ENCODE measurements at regions not wholly inside any gene's neighbourhood (a gene's known extent, or its start where the extent isn't known, plus 50 kb on each side); places are given as distances from the start of the nearest gene placed in this dataset.

- no peaks in the 10 kb centered on the region for H3K9me3 ChIP-seq (ENCODE audit: low read depth)
- peaks cover 4% of the 10 kb centered on the region for H3K27me3 Mint-ChIP-seq (ENCODE audit: insufficient read depth, low read depth)
- H3K4me1 Mint-ChIP-seq, result no peaks in the 10 kb centered on the region
Measured at GRCh38 chr6:133689863-133690262, 199.1 kb upstream of the TCF21 start.

GRCh38 chr6:133693565-133693964 lies 195.3 kb upstream of the TCF21 start:
- TF ChIP-seq EZH2phosphoT487 (IDR thresholded peaks at IDR 0.05), result no peak
- no peak for TF ChIP-seq EZH2 (IDR thresholded peaks at IDR 0.05)
- TF ChIP-seq CTCF (IDR thresholded peaks at IDR 0.05), result no peak
- no peaks in the 10 kb centered on the region for H3K79me2 ChIP-seq (ENCODE audit: low read depth)
- peaks cover 6% of the 10 kb centered on the region for H3K27me3 Mint-ChIP-seq (ENCODE audit: insufficient read depth, low read depth)
- DNase-seq (ENCODE audit: low spot score), result no peak
- no peaks in the 10 kb centered on the region for H3K36me3 ChIP-seq
- H3F3A ChIP-seq (ENCODE audit: low read depth), result no peaks in the 10 kb centered on the region
- H3K4me3 ChIP-seq, result no peak overlapping the region
- no peaks in the 10 kb centered on the region for H3K27me3 ChIP-seq
- peaks cover 5% of the 10 kb centered on the region for H3K9me3 Mint-ChIP-seq
- H3K4me2 ChIP-seq, result no peak overlapping the region
- no peak overlapping the region for H3K9ac ChIP-seq
- no peaks in the 10 kb centered on the region for H3K36me3 Mint-ChIP-seq
- H3K4me1 Mint-ChIP-seq, result no peaks in the 10 kb centered on the region
- no peaks in the 10 kb centered on the region for H3K4me1 ChIP-seq
- H3K9me3 ChIP-seq (ENCODE audit: low read depth), result no peaks in the 10 kb centered on the region
- no peak overlapping the region for H2AFZ ChIP-seq (replicated peaks)
- H4K20me1 ChIP-seq (ENCODE audit: low read depth), result no peaks in the 10 kb centered on the region
- no peak overlapping the region for H3K27ac ChIP-seq
- H3K4me3 Mint-ChIP-seq, result no peak overlapping the region
- no peak overlapping the region for H3K27ac Mint-ChIP-seq

More at GRCh38 chr6:133689863-133690262, 199.1 kb upstream of the TCF21 start:
- Histone ChIP-seq H4K20me1 (ENCODE audit: low read depth) (no peaks in the 10 kb centered on the region), H3K4me3 (no peak overlapping the region), H2AFZ (replicated peaks) (no peak overlapping the region), H3K4me2 (no peak overlapping the region), H3K79me2 (ENCODE audit: low read depth) (no peaks in the 10 kb centered on the region), H3K27me3 (no peaks in the 10 kb centered on the region), H3K9ac (no peak overlapping the region), H3K4me1 (no peaks in the 10 kb centered on the region), H3K27ac (no peak overlapping the region), H3K36me3 (no peaks in the 10 kb centered on the region), H3F3A (ENCODE audit: low read depth) (no peaks in the 10 kb centered on the region)
- no peaks in the 10 kb centered on the region for H3K36me3 Mint-ChIP-seq
- no peak for TF ChIP-seq EZH2phosphoT487 (IDR thresholded peaks at IDR 0.05)
- no peak for TF ChIP-seq EZH2 (IDR thresholded peaks at IDR 0.05)
- TF ChIP-seq CTCF (IDR thresholded peaks at IDR 0.05), result no peak
- no peak overlapping the region for H3K4me3 Mint-ChIP-seq
- peaks cover 5% of the 10 kb centered on the region for H3K9me3 Mint-ChIP-seq
- H3K27ac Mint-ChIP-seq, result no peak overlapping the region
- DNase-seq (ENCODE audit: low spot score), result no peak

- Histone ChIP-seq H3K4me1 (no peaks in the 10 kb centered on the region), H3K27me3 (no peaks in the 10 kb centered on the region), H3K4me2 (no peak overlapping the region), H3K9ac (no peak overlapping the region), H4K20me1 (ENCODE audit: low read depth) (no peaks in the 10 kb centered on the region), H3K27ac (no peak overlapping the region), H3K36me3 (no peaks in the 10 kb centered on the region), H3K9me3 (ENCODE audit: low read depth) (no peaks in the 10 kb centered on the region), H3F3A (ENCODE audit: low read depth) (no peaks in the 10 kb centered on the region), H2AFZ (replicated peaks) (no peak overlapping the region), H3K4me3 (no peak overlapping the region), H3K79me2 (ENCODE audit: low read depth) (no peaks in the 10 kb centered on the region)
- no peaks in the 10 kb centered on the region for H3K36me3 Mint-ChIP-seq
- no peaks in the 10 kb centered on the region for H3K9me3 Mint-ChIP-seq
- TF ChIP-seq CTCF (IDR thresholded peaks at IDR 0.05), result no peak
- no peak for TF ChIP-seq EZH2 (IDR thresholded peaks at IDR 0.05)
- TF ChIP-seq EZH2phosphoT487 (IDR thresholded peaks at IDR 0.05), result no peak
- no peaks in the 10 kb centered on the region for H3K4me1 Mint-ChIP-seq
- no peak overlapping the region for H3K27ac Mint-ChIP-seq
- no peak for DNase-seq (ENCODE audit: low spot score)
- H3K27me3 Mint-ChIP-seq (ENCODE audit: insufficient read depth, low read depth), result peaks cover 3% of the 10 kb centered on the region
- no peak overlapping the region for H3K4me3 Mint-ChIP-seq
Measured at GRCh38 chr6:133697185-133697584, 191.7 kb upstream of the TCF21 start.

Data from neural progenitor cell (in vitro differentiated cells).